NCI-H524 (cell line): ENCODE measurements at regions not wholly inside any gene's neighbourhood (a gene's known extent, or its start where the extent isn't known, plus 50 kb on each side); places are given as distances from the start of the nearest gene placed in this dataset.
A peak's percentile ranks its signal among the peaks of the same experiment; 100 is the strongest.
"Not testable (repeated sequence)": the region's sequence is repeated elsewhere in the genome, so short reads cannot be mapped to it uniquely, and the experiment has no call there.

Experiments
- DNase-seq, 2 experiments: peaks; one replicate each; lab custom pipeline; 2025; lab: John Stamatoyannopoulos, UW

GRCh38 chr2:175829741-175830140 lies 172.3 kb downstream of the LNPK start:
- DNase-seq = no peak

DNA sequence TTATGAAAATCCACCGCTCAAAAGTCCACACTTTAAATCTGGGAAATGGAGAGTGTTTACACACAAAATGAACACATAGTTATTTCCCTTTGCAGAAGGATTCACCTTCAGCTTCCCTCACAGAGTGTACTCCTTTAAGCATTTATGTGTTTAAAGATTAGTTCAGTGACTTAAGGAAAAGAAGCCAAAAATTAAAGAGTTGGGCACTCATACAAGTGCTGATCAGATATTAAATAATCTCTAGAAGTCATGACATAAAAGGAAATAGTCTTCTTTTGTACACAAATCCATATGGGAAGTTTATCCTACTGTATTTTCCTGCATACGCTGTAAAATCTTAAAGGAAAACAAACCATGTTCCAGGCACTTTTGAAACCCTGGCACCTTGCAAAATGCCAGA lies 174.2 kb downstream of the LNPK start:
- no peak for DNase-seq

DNA sequence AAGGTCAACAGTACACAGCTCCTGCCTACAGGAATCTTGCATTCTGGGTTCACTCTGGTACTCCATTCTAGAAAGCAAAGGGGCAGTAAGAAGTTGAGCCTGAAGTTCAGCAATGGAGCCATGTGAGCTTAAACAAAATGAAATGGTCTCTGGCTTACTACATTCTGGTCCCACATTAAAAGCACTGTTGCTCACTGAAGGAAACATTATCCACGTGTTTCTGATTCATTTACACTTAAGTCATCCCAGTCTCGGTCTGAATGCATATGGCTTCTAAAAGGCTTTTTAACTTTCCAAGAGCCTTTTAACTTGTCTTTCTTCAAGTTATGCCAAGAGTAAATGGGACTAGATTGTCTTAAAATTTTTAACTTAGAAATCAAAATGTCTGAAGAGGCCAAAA lies 177.8 kb downstream of the LNPK start:
- no peak for DNase-seq

DNA sequence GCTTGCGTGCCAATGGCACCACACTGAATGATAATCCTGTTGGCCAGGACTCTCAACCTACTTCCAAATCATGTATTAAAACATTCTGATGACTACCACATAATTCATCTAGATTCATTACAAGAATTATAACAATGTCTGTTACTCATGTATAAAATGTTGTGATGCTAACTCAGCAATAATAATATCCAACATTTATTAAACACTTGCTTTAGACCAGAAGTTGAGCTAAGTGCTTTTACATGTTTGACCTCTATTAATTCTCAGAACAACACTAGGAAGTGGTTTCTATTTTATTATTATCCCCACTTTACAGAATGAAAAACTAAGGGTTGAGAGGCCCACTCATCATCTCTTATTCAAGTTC lies 178.4 kb downstream of the LNPK start:
- DNase-seq = no peak

DNA sequence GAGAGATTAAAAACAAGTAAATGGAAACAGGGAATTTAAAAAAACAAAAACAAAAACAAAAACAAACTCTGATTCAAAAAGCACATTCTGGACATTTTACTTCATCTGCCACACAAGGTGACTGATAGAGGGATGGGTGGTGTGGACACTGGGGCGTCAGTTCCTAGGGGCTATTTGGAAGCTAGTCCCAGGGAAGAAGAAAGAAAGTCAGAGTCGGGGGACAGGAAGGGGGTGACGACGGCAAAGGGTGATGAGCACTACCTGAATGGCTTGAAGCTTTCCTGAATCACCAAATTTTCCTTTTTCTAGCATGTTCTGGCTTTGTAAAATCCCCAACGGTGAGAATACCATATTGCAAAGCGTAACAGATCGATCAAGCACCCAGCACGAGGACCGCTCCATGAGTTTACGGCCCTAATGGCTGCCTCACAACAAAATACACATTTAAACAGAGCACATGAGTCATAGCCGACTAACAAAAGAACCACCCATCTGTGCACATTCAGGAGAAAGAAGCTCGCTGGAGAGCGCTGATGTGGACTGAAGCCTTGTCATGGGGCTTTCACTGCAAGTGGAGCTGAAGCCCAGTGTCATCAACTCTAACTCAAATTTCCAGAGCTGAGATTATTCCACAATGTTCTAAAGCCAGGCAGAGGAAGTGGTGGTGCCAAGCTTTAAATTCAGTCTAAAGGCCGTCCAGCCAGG lies 178.9 kb downstream of the LNPK start:
- no peak for DNase-seq

DNA sequence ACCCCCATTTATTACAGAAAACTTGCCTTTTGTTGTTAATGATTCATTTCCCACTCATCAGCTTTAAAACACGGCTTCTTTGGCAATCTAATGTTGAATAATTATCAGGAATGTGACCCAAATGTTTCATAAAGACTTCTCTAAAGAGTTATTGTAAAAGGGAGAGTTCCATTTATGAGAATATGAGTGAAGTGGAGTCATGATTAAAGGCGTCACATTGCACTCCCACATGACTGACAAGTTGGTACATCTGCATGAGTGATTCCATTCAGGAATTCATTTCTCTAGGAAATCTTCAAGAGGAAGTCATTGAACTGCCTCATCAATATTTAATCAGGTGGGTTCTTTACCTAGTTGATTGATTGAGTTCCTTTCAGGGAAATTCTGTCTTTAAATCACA lies 184.8 kb downstream of the LNPK start:
- no peak for DNase-seq

- DNase-seq = no peak
These were observed 186.5 kb downstream of the LNPK start for GRCh38 chr2:175815537-175815936.

- no peak for DNase-seq
These were observed 190.1 kb downstream of the LNPK start for GRCh38 chr2:175811971-175812370.

GRCh38 chr2:175808858-175809257 lies 193.2 kb downstream of the LNPK start:
- DNase-seq = no peak

DNA sequence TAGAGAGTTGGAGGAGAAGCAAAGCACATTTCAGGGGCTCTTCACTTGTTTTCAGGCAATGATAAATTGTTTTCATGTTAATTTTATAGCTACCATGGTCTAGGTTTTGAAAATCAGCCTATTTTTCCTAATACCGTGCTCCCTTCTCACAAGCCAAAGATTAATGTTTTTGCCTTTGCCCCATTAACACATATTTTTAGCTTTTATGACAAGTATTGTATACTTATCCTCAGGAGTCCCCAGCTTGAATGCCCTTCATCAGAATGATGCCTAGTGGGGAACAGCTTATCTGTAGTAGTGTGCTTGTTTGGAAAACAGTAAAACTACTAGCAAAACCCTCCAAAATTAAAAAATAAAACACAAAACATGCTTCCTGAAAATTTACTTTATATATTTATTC lies 194.0 kb downstream of the LNPK start:
- no peak for DNase-seq

DNA sequence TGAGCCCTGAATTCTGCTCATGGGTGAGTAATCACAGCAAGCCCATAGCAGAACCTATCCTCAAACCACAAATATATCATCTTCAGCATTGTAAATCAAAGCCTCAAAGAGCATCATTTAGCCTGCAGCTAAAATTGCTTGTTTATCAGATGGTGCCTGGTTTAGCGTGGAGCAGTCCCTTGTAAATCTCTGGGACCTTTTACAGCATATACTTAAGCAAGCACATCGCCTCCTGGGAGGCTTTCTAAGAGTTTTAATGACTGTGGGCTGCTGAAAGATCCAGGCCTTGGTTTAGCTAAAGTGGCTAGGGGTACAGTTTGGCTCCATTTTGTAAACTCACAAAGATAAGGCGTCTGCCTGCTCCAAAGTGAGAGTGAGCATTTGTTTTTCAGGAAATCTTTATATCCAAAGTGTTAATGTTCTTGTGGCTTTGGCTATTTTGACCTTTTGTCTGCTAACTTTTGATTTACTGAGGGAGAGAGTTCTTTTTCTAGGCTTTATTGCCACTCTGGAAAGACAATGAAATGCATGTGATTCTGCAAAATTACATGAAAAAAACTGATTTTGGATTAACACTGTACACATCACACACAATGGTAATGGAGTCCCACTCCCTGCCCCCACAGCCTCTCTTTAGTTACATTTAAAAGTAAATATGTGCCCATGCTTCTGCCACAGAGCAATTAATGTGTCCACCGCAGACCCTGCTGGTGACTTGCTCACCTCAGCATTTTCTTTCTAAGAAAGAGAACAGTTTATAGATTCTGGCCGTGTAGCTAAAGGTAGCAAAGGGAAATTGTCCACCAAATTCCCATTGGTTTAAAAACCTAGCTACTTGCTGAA lies 194.8 kb downstream of the LNPK start:
- no peak for DNase-seq

- DNase-seq = no peak
These were observed 195.5 kb downstream of the LNPK start for GRCh38 chr2:175806570-175806969.

- DNase-seq = no peak
These were observed 196.0 kb downstream of the LNPK start for GRCh38 chr2:175806125-175806490.

- no peak for DNase-seq
These were observed 196.5 kb downstream of the LNPK start for GRCh38 chr2:175805442-175806124.

- DNase-seq = no peak
These were observed 197.9 kb downstream of the LNPK start for GRCh38 chr2:175804122-175804521.

- not testable (repeated sequence) for DNase-seq
These were observed 205.6 kb downstream of the LNPK start for GRCh38 chr2:175796422-175796821.

- DNase-seq = no peak
These were observed 208.4 kb downstream of the LNPK start for GRCh38 chr2:175793648-175794047.

DNA sequence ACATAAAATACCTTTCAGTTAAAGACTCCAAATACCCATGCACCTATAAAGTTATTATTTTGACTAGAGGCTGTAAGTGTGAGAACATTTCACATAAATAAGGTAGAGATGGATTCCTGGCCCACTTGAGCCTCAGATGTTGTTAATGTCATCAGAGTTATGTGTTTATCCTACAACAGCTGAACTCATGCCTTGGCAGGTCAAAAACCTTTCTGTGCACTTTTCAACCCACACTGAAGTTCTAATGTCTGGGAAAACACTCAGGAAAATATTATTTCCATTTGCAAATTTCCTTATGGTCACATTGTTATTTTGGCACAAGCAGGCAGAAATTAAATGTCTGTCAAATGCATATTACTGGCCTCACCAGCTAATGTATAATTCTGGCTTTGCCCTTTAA lies 209.2 kb downstream of the LNPK start:
- DNase-seq = no peak

- DNase-seq = no peak
These were observed 209.9 kb downstream of the LNPK start for GRCh38 chr2:175792199-175792598.

- DNase-seq = peak in 1 of 2 experiments; percentile 30
These were observed 215.5 kb downstream of the LNPK start for GRCh38 chr2:175786471-175787124.

GRCh38 chr2:175777337-175777736 lies 224.7 kb downstream of the LNPK start:
- not testable (repeated sequence) for DNase-seq

DNA sequence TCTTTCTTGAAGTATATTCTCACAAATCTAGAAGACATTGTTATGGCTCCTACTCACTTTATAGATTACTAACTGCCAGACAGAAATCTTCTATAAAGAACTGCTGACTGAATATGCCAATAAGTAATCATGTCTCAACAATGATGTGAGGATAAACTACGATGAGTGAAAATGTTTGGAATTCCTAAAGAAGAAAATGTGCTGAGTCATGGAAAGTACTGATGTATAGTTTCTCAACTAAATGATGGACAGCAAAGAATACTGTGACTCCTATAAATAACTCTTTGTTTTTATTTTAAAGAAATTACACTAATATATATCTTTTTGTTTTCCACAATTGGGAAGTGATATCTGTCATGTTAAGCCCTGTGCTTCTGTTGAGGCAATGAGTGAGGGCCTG lies 232.9 kb downstream of the LNPK start:
- DNase-seq = no peak

- no peak for DNase-seq
These were observed 235.2 kb downstream of the LNPK start for GRCh38 chr2:175766880-175767279.
